H9 (cell line): ENCODE measurements at regions not wholly inside any gene's neighbourhood (a gene's known extent, or its start where the extent isn't known, plus 50 kb on each side); places are given as distances from the start of the nearest gene placed in this dataset.

Experiments used
- DNase-seq: peaks from one replicate; pipeline ENCODE4 v3.0.0-alpha.2; 2017
- H2AFZ ChIP-seq: one replicate; pipeline ENCODE4 v1.6.1; 2013; ENCODE audit warnings: mild to moderate bottlenecking, low read length, control low read depth, moderate library complexity
- H2AK5ac ChIP-seq: 2 replicates; pipeline ENCODE4 v1.6.1; 2013; ENCODE audit warnings: low read length, control low read depth, mixed read lengths; ENCODE audit not compliant: insufficient read length
- H2BK120ac ChIP-seq: one replicate; pipeline ENCODE4 v1.6.1; 2013; ENCODE audit warnings: low read depth, mild to moderate bottlenecking, low read length, control low read depth, inconsistent platforms; ENCODE audit not compliant: poor library complexity, severe bottlenecking
- H2BK12ac ChIP-seq: 2 replicates; pipeline ENCODE4 v1.6.1; 2013; ENCODE audit warnings: low read length, control low read depth, mixed read lengths, low read depth; ENCODE audit not compliant: insufficient read length
- H2BK15ac ChIP-seq: 2 replicates; pipeline ENCODE4 v1.6.1; 2013; ENCODE audit warnings: low read depth, low read length, control low read depth
- H2BK20ac ChIP-seq: one replicate; pipeline ENCODE4 v1.6.1; 2013; ENCODE audit warnings: low read depth, mild to moderate bottlenecking, low read length, control low read depth, inconsistent platforms; ENCODE audit not compliant: poor library complexity, severe bottlenecking
- H2BK5ac ChIP-seq: 2 replicates; pipeline ENCODE4 v1.6.1; 2013; ENCODE audit warnings: low read length, control low read depth, mixed read lengths; ENCODE audit not compliant: insufficient read length
- H3K14ac ChIP-seq: 2 replicates; pipeline ENCODE4 v1.6.1; 2013; ENCODE audit warnings: low read length, control low read depth; ENCODE audit not compliant: insufficient read depth
- H3K18ac ChIP-seq: 2 replicates; pipeline ENCODE4 v1.6.1; 2013; ENCODE audit warnings: low read depth, mild to moderate bottlenecking, mixed read lengths, low read length, control low read depth; ENCODE audit not compliant: insufficient read length
- H3K23ac ChIP-seq: 2 replicates; pipeline ENCODE4 v1.6.1; 2013; ENCODE audit warnings: low read length, control low read depth, mixed read lengths, low read depth; ENCODE audit not compliant: insufficient read length
- H3K23me2 ChIP-seq: 2 replicates; pipeline ENCODE4 v1.6.1; 2013; ENCODE audit warnings: low read depth, mild to moderate bottlenecking, mixed read lengths, low read length, control low read depth; ENCODE audit not compliant: insufficient read length, poor library complexity, severe bottlenecking
- H3K27ac ChIP-seq: 2 replicates; pipeline ENCODE4 v1.5.1; 2013; ENCODE audit warnings: low read length, control low read depth, mixed read lengths, low read depth; ENCODE audit not compliant: insufficient read length
- H3K27me3 ChIP-seq: 2 replicates; pipeline ENCODE4 v1.6.1; 2013; ENCODE audit warnings: low read length, control low read depth, inconsistent platforms; ENCODE audit not compliant: insufficient read depth
- H3K4ac ChIP-seq: 2 replicates; pipeline ENCODE4 v1.6.1; 2013; ENCODE audit warnings: low read depth, mild to moderate bottlenecking, control low read depth, inconsistent platforms, low read length, moderate library complexity
- H3K4me1 ChIP-seq: 2 replicates; pipeline ENCODE4 v1.6.1; 2013; ENCODE audit warnings: low read length, control low read depth, inconsistent platforms; ENCODE audit not compliant: insufficient read depth
- H3K4me2 ChIP-seq: 2 replicates; pipeline ENCODE4 v1.6.1; 2013; ENCODE audit warnings: low read length, control low read depth, mixed read lengths; ENCODE audit not compliant: insufficient read length, insufficient read depth
- H3K56ac ChIP-seq: 2 replicates; pipeline ENCODE4 v1.6.1; 2013; ENCODE audit warnings: low read depth, mild to moderate bottlenecking, mixed read lengths, low read length, control low read depth; ENCODE audit not compliant: insufficient read length
- H3K79me1 ChIP-seq: 2 replicates; pipeline ENCODE4 v1.6.1; 2013; ENCODE audit warnings: low read depth, mild to moderate bottlenecking, moderate library complexity, low read length, control low read depth, inconsistent platforms; ENCODE audit not compliant: insufficient read depth, poor library complexity, severe bottlenecking
- H3K79me2 ChIP-seq: 2 replicates; pipeline ENCODE4 v1.6.1; 2013; ENCODE audit warnings: low read length, control low read depth, inconsistent platforms; ENCODE audit not compliant: insufficient read depth
- H3K9ac ChIP-seq: 2 replicates; pipeline ENCODE4 v1.6.1; 2013; ENCODE audit warnings: low read length, control low read depth, mixed read lengths; ENCODE audit not compliant: insufficient read length; ENCODE audit errors: extremely low read depth
- H3K9me3 ChIP-seq: one replicate; pipeline ENCODE4 v1.6.1; 2013; ENCODE audit warnings: low read depth, low read length, inconsistent platforms; ENCODE audit not compliant: control insufficient read depth
- H3T11ph ChIP-seq: one replicate; pipeline ENCODE4 v1.6.1; 2013; ENCODE audit warnings: mild to moderate bottlenecking, low read length, control low read depth, inconsistent platforms
- H4K20me1 ChIP-seq: one replicate; pipeline ENCODE4 v1.6.1; 2013; ENCODE audit not compliant: control insufficient read depth, insufficient read length, insufficient read depth
- H4K5ac ChIP-seq: 2 replicates; pipeline ENCODE4 v1.6.1; 2013; ENCODE audit warnings: low read depth, mild to moderate bottlenecking, mixed read lengths, low read length, control low read depth; ENCODE audit not compliant: insufficient read length
- H4K8ac ChIP-seq: replicated peaks from 2 replicates; pipeline ENCODE4 v1.6.1; 2013; ENCODE audit warnings: low read length, control low read depth, mixed read lengths, low read depth; ENCODE audit not compliant: insufficient read length
- H4K91ac ChIP-seq: 2 replicates; pipeline ENCODE4 v1.6.1; 2013; ENCODE audit warnings: low read depth, mild to moderate bottlenecking, moderate library complexity, mixed read lengths, low read length, control low read depth; ENCODE audit not compliant: insufficient read length
- H3K27ac Mint-ChIP-seq, 3 experiments: 2 replicates in 2 of 3; 3 replicates in 1 of 3; pipeline ENCODE4 v1.8.0; 2020 to 2021; ENCODE audit warnings: mixed read lengths in 3 of 3, mild to moderate bottlenecking in 1 of 3, moderate library complexity in 1 of 3
- H3K27me3 Mint-ChIP-seq: 2 replicates; pipeline ENCODE4 v1.8.0; 2021; ENCODE audit warnings: low read depth, mild to moderate bottlenecking, moderate library complexity, mixed read lengths
- H3K36me3 Mint-ChIP-seq, 3 experiments: 2 replicates in 2 of 3; 3 replicates in 1 of 3; pipeline ENCODE4 v1.8.0; 2020 to 2021; ENCODE audit warnings: low read depth in 3 of 3, mixed read lengths in 3 of 3; ENCODE audit not compliant: insufficient read depth in 1 of 3
- H3K4me1 Mint-ChIP-seq, 2 experiments: 2 replicates each; pipeline ENCODE4 v1.8.0; 2020; ENCODE audit warnings: mixed read lengths in 2 of 2
- H3K4me3 Mint-ChIP-seq, 2 experiments: 2 replicates in 1 of 2; 3 replicates in 1 of 2; pipeline ENCODE4 v1.8.0; 2020 to 2021; ENCODE audit warnings: mild to moderate bottlenecking in 2 of 2, mixed read lengths in 2 of 2, moderate library complexity in 1 of 2
- H3K9me3 Mint-ChIP-seq, 2 experiments: 2 replicates in 1 of 2; 3 replicates in 1 of 2; pipeline ENCODE4 v1.8.0; 2020; ENCODE audit warnings: mild to moderate bottlenecking in 2 of 2, mixed read lengths in 2 of 2, moderate library complexity in 1 of 2
- CTCF ChIP-seq: fragments of 200-600 bp; sonication (generic); conservative IDR thresholded peaks from 3 replicates; pipeline ENCODE4 v1.8.0; 2021; ENCODE audit warnings: antibody characterized with exemption, mild to moderate bottlenecking
- WGBS: extraction: QIAGEN DNeasy Blood & Tissue Kit; methylation state at CpG from one replicate; pipeline ENCODE4 v1.1.7; 2013; ENCODE audit warnings: missing lambda C conversion rate, low lambda C conversion rate, mixed read lengths; ENCODE audit not compliant: insufficient read length; ENCODE audit errors: extremely low coverage; 5-methylcytosine and 5-hydroxymethylcytosine counted together

- H2BK5ac ChIP-seq: no peak overlapping the region
- Mint-ChIP-seq H3K9me3 (peaks cover 21 to 22% of the 10 kb centered on the region in 2 experiments), H3K36me3 (peaks cover 12 to 23% (median 21%) of the 10 kb centered on the region in 3 experiments)
Measured at GRCh38 chr2:189247276-189247675, 67.7 kb upstream of the COL5A2 start.

More at GRCh38 chr2:189247276-189247675, 67.7 kb upstream of the COL5A2 start:
- Histone ChIP-seq H2BK20ac (no peak overlapping the region), H2BK15ac (no peak overlapping the region), H3K14ac (no peak overlapping the region), H3K27ac (no peak overlapping the region), H2AFZ (no peak overlapping the region), H2AK5ac (no peak overlapping the region), H3K79me2 (no peaks in the 10 kb centered on the region), H3K18ac (no peak overlapping the region), H2BK120ac (no peak overlapping the region), H3K27me3 (no peaks in the 10 kb centered on the region), H4K5ac (no peak overlapping the region), H3K23ac (no peak overlapping the region), H3K23me2 (no peaks in the 10 kb centered on the region), H4K20me1 (no peaks in the 10 kb centered on the region), H3K56ac (no peak overlapping the region), H3K9ac (no peak overlapping the region), H4K8ac (no peak overlapping the region), H3K4me2 (no peak overlapping the region), H2BK12ac (no peak overlapping the region), H3K9me3 (no peaks in the 10 kb centered on the region), H3K79me1 (no peaks in the 10 kb centered on the region), H3K4me1 (no peaks in the 10 kb centered on the region), H4K91ac (no peak overlapping the region), H3T11ph (no peak overlapping the region), H3K4ac (no peak overlapping the region)
- no peak overlapping the region for H3K4me3 Mint-ChIP-seq
- no peak for DNase-seq
- H3K27me3 Mint-ChIP-seq: no peaks in the 10 kb centered on the region
- TF ChIP-seq CTCF: no peak
- no peaks in the 10 kb centered on the region for H3K4me1 Mint-ChIP-seq
- no peak overlapping the region for H3K27ac Mint-ChIP-seq
- WGBS: no CpG with 5 or more reads among the region's 1 CpG
